ENCODE measurements at regions not wholly inside any gene's neighbourhood (a gene's known extent, or its start where the extent isn't known, plus 50 kb on each side); places are given as distances from the start of the nearest gene placed in this dataset.
"Not testable (repeated sequence)": the region's sequence is repeated elsewhere in the genome, so short reads cannot be mapped to it uniquely, and the experiment has no call there.

- DNase-seq = not testable (repeated sequence)
Measured at GRCh38 chr4:131738991-131739390, 1410.1 kb upstream of the PCDH10 start.

GRCh38 chr4:131741836-131742235, 1407.3 kb upstream of the PCDH10 start:
- not testable (repeated sequence) for DNase-seq

GRCh38 chr4:131742536-131743205, 1406.4 kb upstream of the PCDH10 start:
- DNase-seq = not testable (repeated sequence)

GRCh38 chr4:131743348-131743747, 1405.7 kb upstream of the PCDH10 start:
- not testable (repeated sequence) for DNase-seq

GRCh38 chr4:131747203-131747602, 1401.9 kb upstream of the PCDH10 start:
- DNase-seq = not testable (repeated sequence)

- DNase-seq = not testable (repeated sequence)
Measured at GRCh38 chr4:131749224-131749623, 1399.9 kb upstream of the PCDH10 start.

- DNase-seq = not testable (repeated sequence)
Measured at GRCh38 chr4:131750006-131750405, 1399.1 kb upstream of the PCDH10 start.

- DNase-seq = not testable (repeated sequence)
Measured at GRCh38 chr4:131750469-131750868, 1398.6 kb upstream of the PCDH10 start.

GRCh38 chr4:131762234-131762633, 1386.9 kb upstream of the PCDH10 start:
- not testable (repeated sequence) for DNase-seq

- DNase-seq = no peak
Measured at GRCh38 chr4:131764730-131765129, 1384.4 kb upstream of the PCDH10 start.

GRCh38 chr4:131774382-131774781, 1374.7 kb upstream of the PCDH10 start:
- not testable (repeated sequence) for DNase-seq

GRCh38 chr4:131810565-131810964, 1338.5 kb upstream of the PCDH10 start:
- DNase-seq = not testable (repeated sequence)

Measured in NCI-H526 treated with DMSO at 0.1 percent for 48 hours (cell line).